ENCODE measurements at regions not wholly inside any gene's neighbourhood (a gene's known extent, or its start where the extent isn't known, plus 50 kb on each side); places are given as distances from the start of the nearest gene placed in this dataset.
A peak's percentile ranks its signal among the peaks of the same experiment; 100 is the strongest.
"Not testable (repeated sequence)": the region's sequence is repeated elsewhere in the genome, so short reads cannot be mapped to it uniquely, and the experiment has no call there.

GRCh38 chr3:176032043-176032442 is 1165.2 kb downstream of the TBL1XR1 start:
- DNase-seq (ENCODE audit: missing footprints) (no peak), ATAC-seq (no peak)
- intact Hi-C loops (cut with DNase I), result no loop called here

- intact Hi-C loops (cut with DNase I); ATAC-seq; DNase-seq (ENCODE audit: missing footprints): not testable (repeated sequence)
Measured at GRCh38 chr3:176016203-176016602, 1157.1 kb downstream of the NAALADL2 start.

GRCh38 chr3:176015228-176015627 is 1156.1 kb downstream of the NAALADL2 start:
- DNase-seq (ENCODE audit: missing footprints); ATAC-seq; intact Hi-C loops (cut with DNase I): not testable (repeated sequence)

DNA sequence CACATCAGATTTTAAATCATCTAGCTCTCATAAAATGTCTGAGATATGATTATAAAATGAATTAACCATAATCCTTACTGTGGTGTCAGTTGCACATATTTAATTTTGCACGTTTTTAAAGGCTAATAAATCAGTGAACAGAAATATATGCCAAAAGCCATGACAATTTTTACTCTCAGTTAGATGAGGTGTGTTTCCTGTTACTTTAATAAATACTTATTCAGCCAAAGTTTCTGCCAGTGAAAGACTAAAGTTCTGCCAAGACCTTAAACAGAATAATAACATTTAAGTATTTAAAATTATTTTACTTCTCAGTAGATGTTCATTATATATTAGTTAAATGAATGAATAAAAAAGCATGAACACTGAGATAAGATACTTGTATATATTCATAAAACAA is 1150.1 kb downstream of the NAALADL2 start:
- DNase-seq (ENCODE audit: missing footprints), result no peak
- intact Hi-C loops (cut with DNase I), result no loop called here
- no peak for ATAC-seq

GRCh38 chr3:176005564-176005963 is 1146.4 kb downstream of the NAALADL2 start:
- DNase-seq (ENCODE audit: missing footprints), result no peak
- no peak for ATAC-seq
- intact Hi-C loops (cut with DNase I), result no loop called here

- intact Hi-C loops (cut with DNase I), result no loop called here
- no peak for DNase-seq (ENCODE audit: missing footprints)
- no peak for ATAC-seq
Measured at GRCh38 chr3:175989161-175989560, 1130.0 kb downstream of the NAALADL2 start.

GRCh38 chr3:175988401-175988800 is 1129.3 kb downstream of the NAALADL2 start:
- DNase-seq (ENCODE audit: missing footprints) (no peak), ATAC-seq (no peak)
- intact Hi-C loops (cut with DNase I), result no loop called here

DNA sequence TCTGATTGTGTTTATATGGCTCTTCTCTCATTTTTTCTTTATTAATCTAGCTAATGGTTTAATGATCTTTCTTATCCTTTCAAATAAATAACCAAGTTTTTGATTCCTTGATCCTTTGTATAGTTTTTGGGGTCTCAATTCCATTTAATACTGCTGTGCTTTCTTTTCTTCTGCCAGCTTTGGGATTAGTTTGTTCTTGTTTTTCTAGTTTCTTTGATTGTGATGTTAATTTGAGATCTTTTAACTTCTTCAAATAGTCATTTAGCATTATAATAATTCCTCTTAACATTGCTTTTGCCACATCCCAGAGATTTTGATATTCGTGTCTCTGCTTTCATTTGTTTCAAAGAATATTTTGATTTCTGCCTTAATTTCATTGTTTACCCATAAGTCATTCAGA is 1126.6 kb downstream of the NAALADL2 start:
- DNase-seq (ENCODE audit: missing footprints) (no peak), ATAC-seq (no peak)
- intact Hi-C loops (cut with DNase I), result no loop called here

DNA sequence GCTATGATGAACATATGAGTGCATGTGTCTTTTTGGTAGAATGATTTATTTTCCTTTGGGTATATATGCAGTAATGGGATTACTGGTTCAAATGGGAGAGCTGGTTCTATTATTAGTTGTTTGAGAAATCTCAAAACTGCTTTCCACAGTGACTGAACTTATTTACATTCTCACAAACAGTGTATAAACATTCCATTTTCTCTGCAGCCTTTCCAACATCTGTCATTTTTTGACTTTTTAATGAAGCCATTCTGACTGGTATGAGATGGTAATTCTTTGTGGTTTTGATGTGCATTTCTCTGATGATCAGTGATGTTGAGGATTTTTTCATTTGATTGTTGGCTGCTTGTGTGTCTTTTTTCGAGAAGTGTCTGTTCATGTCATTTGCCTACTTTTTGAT is 1124.2 kb downstream of the NAALADL2 start:
- ATAC-seq (no peak), DNase-seq (ENCODE audit: missing footprints) (no peak)
- intact Hi-C loops (cut with DNase I), result no loop called here

DNA sequence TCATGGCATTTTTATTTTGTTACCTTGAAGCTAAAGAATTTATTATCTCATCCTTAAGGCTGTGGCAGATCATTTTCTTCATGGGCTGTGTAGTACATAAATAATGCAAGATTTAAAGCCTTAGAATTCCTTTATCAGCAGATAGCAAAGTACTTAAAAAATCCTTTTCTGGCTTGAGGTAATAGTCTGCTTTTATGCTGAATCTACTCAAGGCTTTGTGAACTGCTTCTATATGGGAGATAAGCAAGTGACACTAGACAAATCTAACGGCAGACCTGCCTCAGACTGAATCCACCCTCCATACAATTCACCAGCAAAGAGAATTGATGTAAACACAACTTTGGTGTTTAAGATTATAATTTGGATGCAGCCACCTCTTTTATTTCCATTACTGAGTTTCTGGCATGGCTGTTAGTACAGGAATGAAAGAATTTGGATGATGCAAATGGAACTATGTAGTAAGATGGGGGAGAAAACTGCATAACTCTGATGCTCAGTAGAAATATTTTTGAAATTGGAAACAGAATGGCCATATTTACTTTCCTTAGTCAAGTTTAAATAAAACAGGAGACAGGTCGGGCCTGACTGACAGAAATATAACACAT is 1121.5 kb downstream of the NAALADL2 start:
- intact Hi-C loops (cut with DNase I), result no loop called here
- DNase-seq (ENCODE audit: missing footprints), result no peak
- no peak for ATAC-seq

GRCh38 chr3:175977968-175978752 is 1119.0 kb downstream of the NAALADL2 start:
- intact Hi-C loops (cut with DNase I), result no loop called here
- ATAC-seq (no peak), DNase-seq (ENCODE audit: missing footprints) (peak; percentile 61)

GRCh38 chr3:175969456-175969855 is 1110.3 kb downstream of the NAALADL2 start:
- ATAC-seq (no peak), DNase-seq (ENCODE audit: missing footprints) (no peak)
- intact Hi-C loops (cut with DNase I), result no loop called here

- ATAC-seq (no peak), DNase-seq (ENCODE audit: missing footprints) (no peak)
- intact Hi-C loops (cut with DNase I), result no loop called here
Measured at GRCh38 chr3:175965036-175965435, 1105.9 kb downstream of the NAALADL2 start.

DNA sequence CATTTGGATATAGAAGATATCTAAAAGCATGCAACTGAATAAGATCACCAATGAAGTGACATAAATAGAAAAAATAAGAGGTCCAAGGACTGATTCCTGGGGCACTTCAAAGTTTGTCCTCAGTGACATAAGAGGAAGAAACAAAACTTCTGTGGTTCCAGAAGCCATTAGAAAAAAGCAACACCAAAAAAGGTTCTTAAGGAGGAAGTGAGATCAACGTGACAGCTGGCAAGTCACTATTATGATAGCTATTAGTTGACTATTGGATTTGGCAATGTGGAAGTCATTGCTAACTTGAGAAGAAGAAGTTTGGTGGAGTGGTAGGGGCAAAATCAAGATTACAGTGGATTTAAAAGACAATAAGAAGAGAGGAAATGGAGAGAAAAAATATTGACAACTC is 1098.3 kb downstream of the NAALADL2 start:
- ATAC-seq (no peak), DNase-seq (ENCODE audit: missing footprints) (no peak)
- intact Hi-C loops (cut with DNase I), result loop anchor here (10.0 kb wide), 1 partner anchor 477 kb away; no protein-coding TSS in a partner anchor

DNA sequence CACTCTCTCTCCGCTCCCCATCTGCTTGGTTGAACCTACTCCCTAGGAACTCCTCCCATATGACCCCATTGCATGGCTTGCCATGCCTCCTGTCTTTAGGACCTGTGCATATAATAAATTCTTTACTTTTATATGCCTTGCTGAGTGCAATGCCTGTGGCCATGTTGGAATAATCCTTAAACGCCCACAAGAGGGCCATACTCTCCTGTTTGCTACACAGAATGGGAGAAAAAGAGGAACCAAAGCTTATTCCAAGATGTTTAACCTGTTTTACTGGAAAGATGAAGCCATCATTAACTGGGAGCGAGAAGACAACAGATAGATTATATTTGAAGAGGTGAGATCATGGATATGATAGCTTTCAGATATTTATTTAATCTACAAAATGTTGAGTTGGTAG is 1097.8 kb downstream of the NAALADL2 start:
- DNase-seq (ENCODE audit: missing footprints) (no peak), ATAC-seq (no peak)
- intact Hi-C loops (cut with DNase I), result loop anchor here (10.0 kb wide), 1 partner anchor 478 kb away; no protein-coding TSS in a partner anchor

- DNase-seq (ENCODE audit: missing footprints) (no peak), ATAC-seq (no peak)
- intact Hi-C loops (cut with DNase I), result loop anchor here (10.0 kb wide), 1 partner anchor 484 kb away; no protein-coding TSS in a partner anchor
Measured at GRCh38 chr3:175951047-175951694, 1092.0 kb downstream of the NAALADL2 start.

- ATAC-seq (no peak), DNase-seq (ENCODE audit: missing footprints) (no peak)
- intact Hi-C loops (cut with DNase I), result no loop called here
Measured at GRCh38 chr3:175948041-175948440, 1088.9 kb downstream of the NAALADL2 start.

DNA sequence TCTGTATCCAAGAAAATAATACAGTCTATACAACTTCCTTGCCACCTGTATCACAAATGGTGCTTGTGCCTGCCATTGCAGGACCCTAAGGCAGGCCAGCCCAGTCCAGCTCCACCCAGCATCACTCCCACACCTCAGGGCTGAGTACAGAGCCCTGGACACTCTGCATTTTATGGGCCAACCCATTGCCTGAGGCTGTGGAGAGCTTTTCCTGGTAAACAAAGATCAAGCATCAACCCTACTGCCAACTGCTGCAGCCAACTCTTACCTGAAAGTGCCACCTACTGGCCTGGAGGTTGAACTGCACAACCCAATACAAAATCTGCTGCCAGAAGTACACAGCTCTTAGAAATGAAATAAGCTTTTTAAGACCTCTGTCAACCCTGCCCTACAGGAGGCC is 1082.2 kb downstream of the NAALADL2 start:
- intact Hi-C loops (cut with DNase I), result no loop called here
- ATAC-seq (no peak), DNase-seq (ENCODE audit: missing footprints) (no peak)

- DNase-seq (ENCODE audit: missing footprints), result no peak
- ATAC-seq, result peak; percentile 16
- intact Hi-C loops (cut with DNase I), result no loop called here
Measured at GRCh38 chr3:175940881-175941280, 1081.7 kb downstream of the NAALADL2 start.

GRCh38 chr3:175940243-175940642 is 1081.1 kb downstream of the NAALADL2 start:
- intact Hi-C loops (cut with DNase I), result no loop called here
- no peak for ATAC-seq
- no peak for DNase-seq (ENCODE audit: missing footprints)
